ENCODE measurements at regions not wholly inside any gene's neighbourhood (a gene's known extent, or its start where the extent isn't known, plus 50 kb on each side); places are given as distances from the start of the nearest gene placed in this dataset.

GRCh38 chr5:154588091-154588774, 110.2 kb upstream of the HAND1 start:
- no peak for DNase-seq (ENCODE audit: low spot score)

- DNase-seq (ENCODE audit: low spot score) = no peak
Observed at GRCh38 chr5:154587123-154588026, 109.3 kb upstream of the HAND1 start.

GRCh38 chr5:154583671-154584177, 105.7 kb upstream of the HAND1 start:
- DNase-seq (ENCODE audit: low spot score) = no peak

GRCh38 chr5:154580422-154580821, 102.4 kb upstream of the HAND1 start:
- DNase-seq (ENCODE audit: low spot score) = no peak

- DNase-seq (ENCODE audit: low spot score) = no peak
Observed at GRCh38 chr5:154577416-154577815, 99.4 kb upstream of the HAND1 start.

GRCh38 chr5:154576429-154576806, 98.4 kb upstream of the HAND1 start:
- no peak for DNase-seq (ENCODE audit: low spot score)

GRCh38 chr5:154575546-154576428, 97.8 kb upstream of the HAND1 start:
- peak; percentile 32 for DNase-seq (ENCODE audit: low spot score)

- no peak for DNase-seq (ENCODE audit: low spot score)
Observed at GRCh38 chr5:154573011-154573410, 95.0 kb upstream of the HAND1 start.

- DNase-seq (ENCODE audit: low spot score) = no peak
Observed at GRCh38 chr5:154571325-154572035, 93.5 kb upstream of the HAND1 start.

- no peak for DNase-seq (ENCODE audit: low spot score)
Observed at GRCh38 chr5:154570572-154571324, 92.7 kb upstream of the HAND1 start.

- DNase-seq (ENCODE audit: low spot score) = no peak
Observed at GRCh38 chr5:154568589-154568988, 90.6 kb upstream of the HAND1 start.

GRCh38 chr5:154567155-154567554, 89.1 kb upstream of the HAND1 start:
- DNase-seq (ENCODE audit: low spot score) = no peak

GRCh38 chr5:154566146-154566680, 88.2 kb upstream of the HAND1 start:
- no peak for DNase-seq (ENCODE audit: low spot score)

GRCh38 chr5:154565123-154565522, 87.1 kb upstream of the HAND1 start:
- DNase-seq (ENCODE audit: low spot score) = no peak

- no peak for DNase-seq (ENCODE audit: low spot score)
Observed at GRCh38 chr5:154562244-154562880, 84.3 kb upstream of the HAND1 start.

GRCh38 chr5:154559398-154560276, 81.6 kb upstream of the HAND1 start:
- DNase-seq (ENCODE audit: low spot score) = no peak

- no peak for DNase-seq (ENCODE audit: low spot score)
Observed at GRCh38 chr5:154557548-154557947, 79.5 kb upstream of the HAND1 start.

- DNase-seq (ENCODE audit: low spot score) = no peak
Observed at GRCh38 chr5:154547551-154547950, 69.5 kb upstream of the HAND1 start.

GRCh38 chr5:154546719-154547118, 68.7 kb upstream of the HAND1 start:
- no peak for DNase-seq (ENCODE audit: low spot score)

Data from germinal center (tissue), 1 donor.